SU-DHL-6 (cell line): ENCODE measurements at regions not wholly inside any gene's neighbourhood (a gene's known extent, or its start where the extent isn't known, plus 50 kb on each side); places are given as distances from the start of the nearest gene placed in this dataset.

ENCODE experiments used
- CTCF ChIP-seq: fragments of 200-600 bp; sonication (generic); IDR thresholded peaks from one replicate; pipeline ENCODE4 v1.5.1; 2017; ENCODE audit warnings: antibody characterized with exemption, mild to moderate bottlenecking, low read length, moderate library complexity; ENCODE audit not compliant: insufficient read depth, poor library complexity, severe bottlenecking
- EZH2phosphoT487 ChIP-seq: fragments of 200-600 bp; sonication (generic), shearing (Covaris generic); conservative IDR thresholded peaks from 2 replicates; pipeline ENCODE4 v1.6.1; 2018; ENCODE audit warnings: mild to moderate bottlenecking, antibody characterized with exemption, low read length, moderate library complexity, mixed read lengths

GRCh38 chr14:43041976-43042375, 1435.3 kb downstream of the LRFN5 start:
- TF ChIP-seq CTCF (no peak), EZH2phosphoT487 (no peak)
